ENCODE measurements at regions not wholly inside any gene's neighbourhood (a gene's known extent, or its start where the extent isn't known, plus 50 kb on each side); places are given as distances from the start of the nearest gene placed in this dataset.

GRCh38 chr1:84745857-84746256 lies 55.6 kb upstream of the SSX2IP start:
- ATAC-seq (no peak), DNase-seq (ENCODE audit: low spot score) (no peak)
- Mint-ChIP-seq H3K9me3 (no peaks in the 10 kb centered on the region), H3K27ac (no peak overlapping the region), H3K36me3 (no peaks in the 10 kb centered on the region), H3K4me3 (no peak overlapping the region), H3K27me3 (ENCODE audit: low read depth) (no peaks in the 10 kb centered on the region), H3K4me1 (peaks cover 28% of the 10 kb centered on the region)
- POLR2A ChIA-PET = no interaction called here
- CTCF ChIA-PET = interaction anchor here (0.7 to 1.4 kb wide), 2 partner anchors 21 to 77 kb away, joined by 3 read pairs; no protein-coding TSS in a partner anchor
- TF ChIP-seq ARID4B (CRISPR knock-in tag; IDR thresholded peaks at IDR 0.05; ENCODE audit: borderline replicate concordance) = no peak
- no peak for TF ChIP-seq ERG (CRISPR knock-in tag; IDR thresholded peaks at IDR 0.05)
- no peak for TF ChIP-seq PRRX2 (CRISPR knock-in tag; IDR thresholded peaks at IDR 0.05)
- TF ChIP-seq KAT7 (CRISPR knock-in tag; IDR thresholded peaks at IDR 0.05; ENCODE audit: borderline replicate concordance) = no peak
- no peak for TF ChIP-seq FOXP4 (CRISPR knock-in tag; IDR thresholded peaks at IDR 0.05)
- no peak for TF ChIP-seq SMAD4 (CRISPR knock-in tag; IDR thresholded peaks at IDR 0.05)
- no peak for TF ChIP-seq ZMAT4 (CRISPR knock-in tag; IDR thresholded peaks at IDR 0.05)
- no peak for TF ChIP-seq NFYB (CRISPR knock-in tag; conservative IDR thresholded peaks at IDR 0.05; ENCODE audit: low read depth)
- no peak for TF ChIP-seq SOX15 (CRISPR knock-in tag; IDR thresholded peaks at IDR 0.05)

DNA sequence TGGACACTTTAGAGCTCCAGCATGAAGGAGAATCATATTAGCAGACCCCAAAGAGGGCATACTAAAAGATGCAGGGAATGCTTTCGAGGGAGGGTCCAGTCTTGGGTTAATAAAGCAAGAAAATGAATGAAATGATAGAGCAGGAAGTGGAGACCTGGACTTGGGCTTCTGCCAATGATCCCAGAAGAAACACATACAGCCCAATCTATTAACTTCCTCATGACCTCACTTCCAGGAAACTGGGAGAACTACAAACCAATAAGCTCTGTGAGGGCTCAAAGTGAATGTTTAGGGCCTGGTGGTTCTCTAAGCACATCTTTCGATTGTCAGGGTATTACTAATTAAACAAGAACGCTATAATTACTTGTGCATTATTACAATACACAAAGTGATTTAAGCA lies 53.6 kb upstream of the SSX2IP start:
- ChIA-PET POLR2A (no interaction called here), CTCF (interaction anchor here (1.2 kb wide), 1 partner anchor 20 kb away, joined by 7 read pairs; no protein-coding TSS in a partner anchor)
- Mint-ChIP-seq H3K36me3 (no peaks in the 10 kb centered on the region), H3K27ac (no peak overlapping the region), H3K4me1 (peaks cover 37% of the 10 kb centered on the region), H3K4me3 (no peak overlapping the region), H3K9me3 (no peaks in the 10 kb centered on the region), H3K27me3 (ENCODE audit: low read depth) (no peaks in the 10 kb centered on the region)
- TF ChIP-seq GABPB1 (CRISPR knock-in tag; IDR thresholded peaks at IDR 0.05) = no peak
- TF ChIP-seq ESRRA (CRISPR knock-in tag; IDR thresholded peaks at IDR 0.05; ENCODE audit: borderline replicate concordance) = no peak
- TF ChIP-seq E2F5 (CRISPR knock-in tag; IDR thresholded peaks at IDR 0.05) = no peak
- TF ChIP-seq, protein P1, sequence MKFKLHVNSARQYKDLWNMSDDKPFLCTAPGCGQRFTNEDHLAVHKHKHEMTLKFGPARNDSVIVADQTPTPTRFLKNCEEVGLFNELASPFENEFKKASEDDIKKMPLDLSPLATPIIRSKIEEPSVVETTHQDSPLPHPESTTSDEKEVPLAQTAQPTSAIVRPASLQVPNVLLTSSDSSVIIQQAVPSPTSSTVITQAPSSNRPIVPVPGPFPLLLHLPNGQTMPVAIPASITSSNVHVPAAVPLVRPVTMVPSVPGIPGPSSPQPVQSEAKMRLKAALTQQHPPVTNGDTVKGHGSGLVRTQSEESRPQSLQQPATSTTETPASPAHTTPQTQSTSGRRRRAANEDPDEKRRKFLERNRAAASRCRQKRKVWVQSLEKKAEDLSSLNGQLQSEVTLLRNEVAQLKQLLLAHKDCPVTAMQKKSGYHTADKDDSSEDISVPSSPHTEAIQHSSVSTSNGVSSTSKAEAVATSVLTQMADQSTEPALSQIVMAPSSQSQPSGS (CRISPR knock-in tag; IDR thresholded peaks at IDR 0.05; ENCODE audit: borderline replicate concordance, low read depth) = no peak
- no peak for TF ChIP-seq SMAD4 (CRISPR knock-in tag; IDR thresholded peaks at IDR 0.05)
- no peak for TF ChIP-seq MLX (CRISPR knock-in tag; IDR thresholded peaks at IDR 0.05)
- TF ChIP-seq ZNF317 (CRISPR knock-in tag; IDR thresholded peaks at IDR 0.05; ENCODE audit: borderline replicate concordance, low read depth) = no peak
- no peak for TF ChIP-seq FOXJ3 (CRISPR knock-in tag; IDR thresholded peaks at IDR 0.05; ENCODE audit: borderline replicate concordance)
- no peak for TF ChIP-seq ZNF219 (CRISPR knock-in tag; IDR thresholded peaks at IDR 0.05; ENCODE audit: borderline replicate concordance)
- TF ChIP-seq HMGA2 (CRISPR knock-in tag; IDR thresholded peaks at IDR 0.05) = no peak
- no peak for TF ChIP-seq ZMAT4 (CRISPR knock-in tag; IDR thresholded peaks at IDR 0.05)
- TF ChIP-seq ZNF396 (CRISPR knock-in tag; IDR thresholded peaks at IDR 0.05; ENCODE audit: borderline replicate concordance) = no peak
- ATAC-seq (no peak), DNase-seq (ENCODE audit: low spot score) (no peak)

Measured in WTC11 (cell line).